Activated CD8-positive, alpha-beta T cell treated with anti-CD3 and anti-CD28 coated beads for 36 hours (primary cell): ENCODE measurements at regions not wholly inside any gene's neighbourhood (a gene's known extent, or its start where the extent isn't known, plus 50 kb on each side); places are given as distances from the start of the nearest gene placed in this dataset.

ENCODE experiments used
- ATAC-seq: fragments of 200-7000 bp; cut with Tn5 transposase; one replicate; pipeline ENCODE4 v1.10.0; 2021; ENCODE audit warnings: mild to moderate bottlenecking, moderate library complexity
- CTCF ChIA-PET: fragments of 350-600 bp; sonication (Branson Sonifier 250); formaldehyde crosslinking; loops from one replicate; lab custom pipeline; 2021; ENCODE audit warnings: antibody characterized with exemption; lab: Charles Lee
- POLR2A ChIA-PET: fragments of 350-600 bp; sonication (Branson Sonifier 250); formaldehyde crosslinking; loops from one replicate; lab custom pipeline; 2021; ENCODE audit warnings: antibody characterized with exemption; lab: Charles Lee
- DNase-seq: peaks from one replicate; pipeline ENCODE4 v3.0.0-alpha.2; 2020
- H3K27ac Mint-ChIP-seq: one replicate; pipeline ENCODE4 v1.8.0; 2021; ENCODE audit warnings: mild to moderate bottlenecking, mixed read lengths
- H3K27me3 Mint-ChIP-seq: one replicate; pipeline ENCODE4 v1.8.0; 2021; ENCODE audit warnings: mixed read lengths
- H3K36me3 Mint-ChIP-seq: one replicate; pipeline ENCODE4 v1.8.0; 2021; ENCODE audit warnings: low read depth, mixed read lengths
- H3K4me1 Mint-ChIP-seq: one replicate; pipeline ENCODE4 v1.8.0; 2021; ENCODE audit warnings: low read depth, mixed read lengths
- H3K4me3 Mint-ChIP-seq: one replicate; pipeline ENCODE4 v1.8.0; 2021; ENCODE audit warnings: mild to moderate bottlenecking, moderate library complexity, mixed read lengths
- H3K9me3 Mint-ChIP-seq: one replicate; pipeline ENCODE4 v1.8.0; 2021; ENCODE audit warnings: mixed read lengths
- intact Hi-C: fragments of 100-400 bp; cut with micrococcal nuclease; formaldehyde crosslinking; loops from one replicate; pipeline ENCODE4 v1.10.0; 2022
- TF ChIP-seq, protein P1 (sequence below): fragments of 200-600 bp; IDR thresholded peaks from one replicate; pipeline ENCODE4 v1.8.0; 2022; ENCODE audit warnings: antibody characterized with exemption, mild to moderate bottlenecking

DNA sequence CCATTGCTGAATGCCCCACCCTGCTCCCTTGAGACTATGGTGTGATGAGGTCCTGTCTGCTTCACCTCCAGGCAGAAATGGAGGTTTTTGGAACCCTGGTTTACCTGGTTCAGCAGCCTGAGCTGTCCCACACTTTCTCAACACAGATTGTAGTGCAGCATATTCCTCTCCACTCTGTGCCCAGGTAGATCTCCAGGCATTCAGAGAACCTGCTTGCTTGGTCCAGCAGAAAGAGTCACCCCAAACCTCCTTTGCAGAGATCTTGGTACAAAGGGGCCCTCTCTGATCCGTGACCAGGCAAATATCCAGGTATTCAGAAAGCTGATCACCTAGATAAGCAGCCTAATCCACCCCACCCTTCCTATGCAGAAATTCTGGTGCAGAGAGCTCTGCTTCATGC is 1288.2 kb upstream of the CRIM1 start:
- no peak overlapping the region for H3K4me3 Mint-ChIP-seq
- ChIA-PET CTCF (no interaction called here), POLR2A (interaction anchor here (0.6 kb wide), 1 partner anchor 42 kb away, joined by 3 read pairs; no protein-coding TSS in a partner anchor)
- H3K27ac Mint-ChIP-seq = no peak overlapping the region
- intact Hi-C loops = no loop called here
- ATAC-seq (no peak), DNase-seq (no peak)
- no peaks in the 10 kb centered on the region for H3K36me3 Mint-ChIP-seq
- TF ChIP-seq, protein P1, sequence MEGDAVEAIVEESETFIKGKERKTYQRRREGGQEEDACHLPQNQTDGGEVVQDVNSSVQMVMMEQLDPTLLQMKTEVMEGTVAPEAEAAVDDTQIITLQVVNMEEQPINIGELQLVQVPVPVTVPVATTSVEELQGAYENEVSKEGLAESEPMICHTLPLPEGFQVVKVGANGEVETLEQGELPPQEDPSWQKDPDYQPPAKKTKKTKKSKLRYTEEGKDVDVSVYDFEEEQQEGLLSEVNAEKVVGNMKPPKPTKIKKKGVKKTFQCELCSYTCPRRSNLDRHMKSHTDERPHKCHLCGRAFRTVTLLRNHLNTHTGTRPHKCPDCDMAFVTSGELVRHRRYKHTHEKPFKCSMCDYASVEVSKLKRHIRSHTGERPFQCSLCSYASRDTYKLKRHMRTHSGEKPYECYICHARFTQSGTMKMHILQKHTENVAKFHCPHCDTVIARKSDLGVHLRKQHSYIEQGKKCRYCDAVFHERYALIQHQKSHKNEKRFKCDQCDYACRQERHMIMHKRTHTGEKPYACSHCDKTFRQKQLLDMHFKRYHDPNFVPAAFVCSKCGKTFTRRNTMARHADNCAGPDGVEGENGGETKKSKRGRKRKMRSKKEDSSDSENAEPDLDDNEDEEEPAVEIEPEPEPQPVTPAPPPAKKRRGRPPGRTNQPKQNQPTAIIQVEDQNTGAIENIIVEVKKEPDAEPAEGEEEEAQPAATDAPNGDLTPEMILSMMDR = no peak
- H3K4me1 Mint-ChIP-seq = no peaks in the 10 kb centered on the region
- no peaks in the 10 kb centered on the region for H3K27me3 Mint-ChIP-seq
- H3K9me3 Mint-ChIP-seq = peaks cover 6% of the 10 kb centered on the region

DNA sequence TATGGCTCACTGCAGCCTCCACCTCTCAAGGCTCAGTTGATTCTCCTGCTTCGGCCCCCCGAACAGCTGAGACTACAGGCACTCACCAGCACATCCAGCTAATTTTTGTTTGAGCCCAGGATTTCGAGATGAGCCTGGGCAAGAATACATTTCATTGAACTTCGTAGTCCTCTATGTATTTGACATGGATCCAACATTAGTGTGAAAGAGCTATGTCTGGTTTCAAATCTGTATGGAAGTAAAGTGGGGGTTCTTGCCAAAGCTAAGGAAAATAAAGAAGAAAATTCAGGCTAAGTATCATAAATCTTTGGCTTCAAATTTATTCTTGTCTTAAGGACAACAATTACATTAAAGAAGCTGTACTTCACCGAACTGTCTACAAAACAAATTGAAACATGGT is 1291.7 kb upstream of the CRIM1 start:
- no peaks in the 10 kb centered on the region for H3K27me3 Mint-ChIP-seq
- H3K36me3 Mint-ChIP-seq = no peaks in the 10 kb centered on the region
- no peak overlapping the region for H3K4me3 Mint-ChIP-seq
- no peak overlapping the region for H3K27ac Mint-ChIP-seq
- CTCF ChIA-PET = no interaction called here
- H3K4me1 Mint-ChIP-seq = no peaks in the 10 kb centered on the region
- no peak for DNase-seq
- POLR2A ChIA-PET = no interaction called here
- no peak for ATAC-seq
- H3K9me3 Mint-ChIP-seq = peaks cover 7% of the 10 kb centered on the region
- TF ChIP-seq, protein P1 = no peak
- intact Hi-C loops = no loop called here

DNA sequence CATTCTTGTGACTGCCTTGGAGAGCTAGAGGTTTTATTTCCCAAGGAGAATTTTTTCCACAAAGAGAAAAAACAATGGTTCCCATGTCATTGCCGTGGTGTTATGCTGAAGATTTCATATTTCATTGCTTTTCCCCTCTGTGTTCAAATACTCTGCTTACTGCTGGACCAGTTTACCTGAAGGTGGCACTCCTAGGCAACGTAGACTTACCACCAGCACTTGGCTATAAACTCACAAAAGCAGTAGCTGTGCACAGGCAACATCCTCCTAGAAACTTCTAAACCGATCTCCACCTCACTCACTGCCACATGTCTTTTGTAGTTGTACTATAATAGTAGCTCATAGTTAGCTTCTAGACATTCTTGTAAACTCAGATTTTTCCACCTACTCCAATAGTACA is 1319.7 kb upstream of the CRIM1 start:
- Mint-ChIP-seq H3K9me3 (peaks cover 6% of the 10 kb centered on the region), H3K36me3 (no peaks in the 10 kb centered on the region), H3K4me1 (no peaks in the 10 kb centered on the region), H3K27ac (no peak overlapping the region), H3K4me3 (no peak overlapping the region), H3K27me3 (no peaks in the 10 kb centered on the region)
- ChIA-PET CTCF (no interaction called here), POLR2A (no interaction called here)
- ATAC-seq = no peak
- no peak for DNase-seq
- intact Hi-C loops = no loop called here
- TF ChIP-seq, protein P1 = no peak

DNA sequence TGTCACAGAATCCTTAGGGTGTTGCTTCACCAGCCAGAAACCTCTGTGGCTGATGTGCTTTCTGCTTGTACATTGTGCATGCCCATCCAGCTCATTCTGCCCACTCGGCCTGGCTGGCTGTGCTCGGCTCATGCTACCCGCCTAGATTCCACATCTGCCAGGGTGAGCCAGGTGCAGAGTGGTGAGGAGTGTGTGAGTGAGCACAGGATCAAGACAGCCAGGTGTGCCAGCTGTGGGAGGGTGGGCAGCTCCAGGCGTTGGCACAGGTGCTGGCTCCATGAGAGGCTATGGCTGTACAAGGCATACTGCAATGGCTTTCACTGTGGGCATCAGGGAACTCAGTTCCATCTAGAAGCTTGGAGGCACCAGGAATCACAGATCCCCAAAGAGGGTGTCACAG is 1321.8 kb upstream of the CRIM1 start:
- no peak for ATAC-seq
- no peak for DNase-seq
- no peak overlapping the region for H3K27ac Mint-ChIP-seq
- H3K27me3 Mint-ChIP-seq = no peaks in the 10 kb centered on the region
- peaks cover 3% of the 10 kb centered on the region for H3K9me3 Mint-ChIP-seq
- H3K36me3 Mint-ChIP-seq = no peaks in the 10 kb centered on the region
- POLR2A ChIA-PET = no interaction called here
- CTCF ChIA-PET = no interaction called here
- H3K4me1 Mint-ChIP-seq = no peaks in the 10 kb centered on the region
- TF ChIP-seq, protein P1 = no peak
- H3K4me3 Mint-ChIP-seq = no peak overlapping the region
- intact Hi-C loops = no loop called here

DNA sequence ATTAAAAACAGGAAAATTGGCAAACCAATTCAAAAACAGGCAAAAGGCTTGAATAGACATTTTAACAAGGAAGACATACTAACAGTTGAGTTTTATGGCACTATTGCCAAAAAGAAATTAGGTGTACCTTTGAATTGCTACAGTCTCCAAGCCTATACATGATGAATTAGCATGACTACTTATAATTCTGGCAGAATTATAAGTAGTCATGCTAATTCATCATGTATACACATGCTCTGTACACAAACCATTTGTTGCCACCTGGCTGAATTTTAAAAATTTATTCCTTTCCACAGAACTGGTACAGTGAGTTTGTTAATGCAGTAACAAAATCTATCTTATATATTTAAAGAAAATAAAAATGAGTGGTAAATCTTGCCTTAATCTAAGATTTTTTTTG is 1332.0 kb upstream of the CRIM1 start:
- Mint-ChIP-seq H3K27me3 (no peaks in the 10 kb centered on the region), H3K36me3 (no peaks in the 10 kb centered on the region), H3K4me3 (no peak overlapping the region), H3K27ac (no peak overlapping the region), H3K9me3 (no peaks in the 10 kb centered on the region), H3K4me1 (no peaks in the 10 kb centered on the region)
- TF ChIP-seq, protein P1 = no peak
- intact Hi-C loops = no loop called here
- ATAC-seq (no peak), DNase-seq (no peak)
- POLR2A ChIA-PET = no interaction called here
- CTCF ChIA-PET = no interaction called here
